ENCODE measurements at regions not wholly inside any gene's neighbourhood (a gene's known extent, or its start where the extent isn't known, plus 50 kb on each side); places are given as distances from the start of the nearest gene placed in this dataset.

GRCh38 chrX:9131066-9131465, 97.1 kb upstream of the FAM9B start:
- no peak for TF ChIP-seq POLR2A (IDR thresholded peaks at IDR 0.05)
- TF ChIP-seq CTCF (IDR thresholded peaks at IDR 0.05), result no peak
